ENCODE measurements at regions not wholly inside any gene's neighbourhood (a gene's known extent, or its start where the extent isn't known, plus 50 kb on each side); places are given as distances from the start of the nearest gene placed in this dataset.

- no peak for TF ChIP-seq E2F8 (IDR thresholded peaks at IDR 0.05; ENCODE audit: low read depth, partially characterized antibody)
These were observed 287.1 kb upstream of the MGAT5 start (continued) for GRCh38 chr2:133966720-133967304.

- Histone ChIP-seq H3K27me3 (replicated peaks in 1 of 2; ENCODE audit: control insufficient read depth in 2 of 2, insufficient read depth in 2 of 2, low read length in 1 of 2) (no peaks in the 10 kb centered on the region; a peak in 1 of 4 replicates), H3K4me1 (ENCODE audit: control insufficient read depth, insufficient read depth, low read length) (peaks cover 3% of the 10 kb centered on the region; the same call in 1 of the 2 replicates), H4K20me1 (ENCODE audit: control insufficient read depth, insufficient read depth) (no peaks in the 10 kb centered on the region), H3K27ac (ENCODE audit: control insufficient read depth, insufficient read depth) (no peak overlapping the region), H3K4me2 (ENCODE audit: control insufficient read depth, insufficient read depth) (no peak overlapping the region), H3K4me3 (no peak overlapping the region), H2AFZ (ENCODE audit: control insufficient read depth, low read depth, low read length) (no peak overlapping the region), H3K9ac (ENCODE audit: control insufficient read depth, insufficient read depth, low read length) (no peak overlapping the region), H3K79me2 (ENCODE audit: control insufficient read depth, insufficient read depth, low read length) (no peaks in the 10 kb centered on the region), H3K36me3 (ENCODE audit: control insufficient read depth in 2 of 2, insufficient read depth in 2 of 2, low read length in 1 of 2) (no peaks in the 10 kb centered on the region), H3K9me3 (replicated peaks; ENCODE audit: control insufficient read depth, insufficient read depth, low read length) (no peaks in the 10 kb centered on the region; the same call in 2 of the 3 replicates)
- in situ Hi-C loops (cut with MboI), result no loop called here
- ChIA-PET POLR2A (no interaction called here), CTCF (no interaction called here), RAD21 (ENCODE audit: unreplicated experiment) (no interaction called here), SMC1A (ENCODE audit: uncharacterized antibody, unreplicated experiment) (interaction anchor here (1.3 kb wide), 1 partner anchor 9 kb away, joined by 5 read pairs; no protein-coding TSS in a partner anchor)
- DNase-seq (ENCODE audit: low read depth, low spot score) (no peak), FAIRE-seq (no peak), ATAC-seq (no peak)
- no peak for TF ChIP-seq ZBED1 (IDR thresholded peaks at IDR 0.05; ENCODE audit: borderline replicate concordance)
- BruUV-seq (replicated peaks), result no TSS peak
- intact Hi-C loops (cut with micrococcal nuclease; ENCODE audit: unreplicated experiment), result no loop called here
- WGBS (ENCODE audit: insufficient coverage, insufficient replicate concordance, low lambda C conversion rate, missing lambda C conversion rate), result 33% methylated on average over 4 of the region's 4 CpGs
These were observed 286.5 kb upstream of the MGAT5 start for GRCh38 chr2:133967326-133967725.

Measured in GM12878 (cell line).